IMR-90 (cell line): ENCODE measurements at regions not wholly inside any gene's neighbourhood (a gene's known extent, or its start where the extent isn't known, plus 50 kb on each side); places are given as distances from the start of the nearest gene placed in this dataset.

Experiments used
- ATAC-seq: fragments of 200-7000 bp; cut with Tn5 transposase; 2 replicates; pipeline ENCODE4 v1.9.1; 2020; ENCODE audit warnings: low read depth, mild to moderate bottlenecking, moderate library complexity
- BruUV-seq: library from RNA; stranded (reverse); fragments of 400-500 nt; replicated peaks from 2 replicates; lab custom pipeline; 2021; lab: Mats Ljungman, UMichigan
- CTCF ChIA-PET: fragments of 300-600 bp; formaldehyde crosslinking; extraction: SDS; loops from one replicate; lab custom pipeline; 2021; ENCODE audit warnings: antibody characterized with exemption; lab: Yijun Ruan, JAX
- POLR2A ChIA-PET: fragments of 300-600 bp; sonication (Branson Sonifier 250); formaldehyde crosslinking; loops from one replicate; lab custom pipeline; 2022; ENCODE audit warnings: antibody characterized with exemption; ENCODE audit not compliant: unreplicated experiment; lab: Charles Lee
- DNase-seq: peaks from one replicate; pipeline ENCODE4 v3.0.0; 2013
- H2AFZ ChIP-seq: replicated peaks from 2 replicates; pipeline ENCODE3; 2013; ENCODE audit warnings: low read length, mild to moderate bottlenecking; ENCODE audit not compliant: poor library complexity
- H2AK5ac ChIP-seq: 2 replicates; pipeline ENCODE4 v1.6.1; 2013; ENCODE audit warnings: low read depth, low read length, inconsistent platforms
- H2AK9ac ChIP-seq: replicated peaks from 2 replicates; pipeline ENCODE3; 2013; ENCODE audit warnings: mild to moderate bottlenecking, low read depth, low read length, moderate library complexity; ENCODE audit not compliant: poor library complexity
- H2BK120ac ChIP-seq: 2 replicates; pipeline ENCODE4 v1.6.1; 2013; ENCODE audit warnings: low read depth, low read length, inconsistent platforms
- H2BK15ac ChIP-seq: 3 replicates; pipeline ENCODE4 v1.6.1; 2013; ENCODE audit warnings: low read depth, low read length, inconsistent platforms
- H2BK20ac ChIP-seq: 2 replicates; pipeline ENCODE4 v1.6.1; 2013; ENCODE audit warnings: low read depth, mild to moderate bottlenecking, inconsistent platforms, low read length, moderate library complexity
- H2BK5ac ChIP-seq: 2 replicates; pipeline ENCODE4 v1.6.1; 2013; ENCODE audit warnings: mild to moderate bottlenecking, low read depth, low read length, inconsistent platforms; ENCODE audit not compliant: poor library complexity, severe bottlenecking
- H3K14ac ChIP-seq: replicated peaks from 2 replicates; pipeline ENCODE4 v1.6.1; 2013; ENCODE audit warnings: low read depth, low read length, inconsistent platforms
- H3K18ac ChIP-seq: 2 replicates; pipeline ENCODE4 v1.6.1; 2013; ENCODE audit warnings: low read depth, low read length, control low read depth
- H3K23ac ChIP-seq: 2 replicates; pipeline ENCODE4 v1.6.1; 2013; ENCODE audit warnings: low read depth, low read length, inconsistent platforms
- H3K27ac ChIP-seq: 2 replicates; pipeline ENCODE4 v1.5.1; 2013; ENCODE audit warnings: mild to moderate bottlenecking, control low read depth, low read length; ENCODE audit not compliant: insufficient read depth
- H3K27me3 ChIP-seq: 2 replicates; pipeline ENCODE4 v1.6.1; 2013; ENCODE audit warnings: low read length; ENCODE audit not compliant: control insufficient read depth, insufficient read depth
- H3K36me3 ChIP-seq: 2 replicates; pipeline ENCODE4 v1.6.1; 2013; ENCODE audit warnings: low read length, mixed read lengths; ENCODE audit not compliant: control insufficient read depth, insufficient read depth
- H3K4ac ChIP-seq: 2 replicates; pipeline ENCODE4 v1.6.1; 2013; ENCODE audit warnings: low read depth, low read length, inconsistent platforms
- H3K4me1 ChIP-seq: 2 replicates; pipeline ENCODE4 v1.6.1; 2013; ENCODE audit warnings: low read length, mixed read lengths; ENCODE audit not compliant: control insufficient read depth, insufficient read depth
- H3K4me2 ChIP-seq: 2 replicates; pipeline ENCODE4 v1.6.1; 2013; ENCODE audit warnings: low read depth, mild to moderate bottlenecking, control low read depth, low read length, moderate library complexity
- H3K4me3 ChIP-seq: 2 replicates; pipeline ENCODE4 v1.5.1; 2013; ENCODE audit warnings: low read depth, mild to moderate bottlenecking, control low read depth, low read length, moderate library complexity; ENCODE audit not compliant: insufficient read depth
- H3K56ac ChIP-seq: 2 replicates; pipeline ENCODE4 v1.6.1; 2013; ENCODE audit warnings: low read length, inconsistent platforms; ENCODE audit not compliant: insufficient read depth; ENCODE audit errors: extremely low read depth
- H3K79me1 ChIP-seq, 2 experiments: 2 replicates each; pipeline ENCODE4 v1.6.1; 2013; ENCODE audit warnings: low read length in 2 of 2, inconsistent platforms in 1 of 2, low read depth in 1 of 2
- H3K9ac ChIP-seq: 2 replicates; pipeline ENCODE4 v1.6.1; 2013; ENCODE audit warnings: low read depth, low read length, control low read depth
- H3K9me1 ChIP-seq: 2 replicates; pipeline ENCODE4 v1.6.1; 2013; ENCODE audit warnings: low read length, inconsistent platforms; ENCODE audit not compliant: insufficient read depth
- H3K9me3 ChIP-seq: 2 replicates; pipeline ENCODE4 v1.6.1; 2013; ENCODE audit warnings: low read length; ENCODE audit not compliant: control insufficient read depth, insufficient read depth
- H4K20me1 ChIP-seq: 2 replicates; pipeline ENCODE4 v1.6.1; 2013; ENCODE audit warnings: low read length, inconsistent platforms; ENCODE audit not compliant: insufficient read depth
- H4K5ac ChIP-seq: 2 replicates; pipeline ENCODE4 v1.6.1; 2013; ENCODE audit warnings: mild to moderate bottlenecking, low read depth, low read length, control low read depth
- H4K8ac ChIP-seq, 2 experiments: 2 replicates each; pipeline ENCODE4 v1.6.1; 2013; ENCODE audit warnings: low read depth in 2 of 2, low read length in 2 of 2, control low read depth in 1 of 2, inconsistent platforms in 1 of 2
- H4K91ac ChIP-seq: 2 replicates; pipeline ENCODE4 v1.6.1; 2013; ENCODE audit warnings: low read depth, low read length, inconsistent platforms; ENCODE audit not compliant: insufficient read depth
- BHLHE40 ChIP-seq: fragments of 150-350 bp; IDR thresholded peaks from 2 replicates; pipeline ENCODE4 v1.6.1; 2016; ENCODE audit warnings: mild to moderate bottlenecking, low read depth, low read length
- CEBPB ChIP-seq: IDR thresholded peaks from 2 replicates; pipeline ENCODE4 v1.6.1; 2012; ENCODE audit warnings: low read depth, low read length, improper control_type of control experiment
- CHD1 ChIP-seq: IDR thresholded peaks from 2 replicates; pipeline ENCODE4 v1.6.1; 2012; ENCODE audit warnings: low read depth, low read length, improper control_type of control experiment
- CTCF ChIP-seq: conservative IDR thresholded peaks from 2 replicates; pipeline ENCODE4 v1.5.1; 2012; ENCODE audit warnings: mild to moderate bottlenecking, low read depth, low read length, improper control_type of control experiment
- ELK1 ChIP-seq: fragments of 150-350 bp; IDR thresholded peaks from 2 replicates; pipeline ENCODE4 v1.6.1; 2016; ENCODE audit warnings: low read depth, mild to moderate bottlenecking, low read length, moderate library complexity, borderline replicate concordance
- FOS ChIP-seq: fragments of 150-350 bp; IDR thresholded peaks from 2 replicates; pipeline ENCODE4 v1.6.1; 2016; ENCODE audit warnings: low read depth, low read length
- MAFK ChIP-seq: IDR thresholded peaks from 2 replicates; pipeline ENCODE4 v1.6.1; 2012; ENCODE audit warnings: low read depth, low read length, improper control_type of control experiment
- MAZ ChIP-seq: IDR thresholded peaks from 2 replicates; pipeline ENCODE4 v1.6.1; 2012; ENCODE audit warnings: low read depth, mild to moderate bottlenecking, low read length, improper control_type of control experiment, moderate library complexity, borderline replicate concordance
- MXI1 ChIP-seq: IDR thresholded peaks from 2 replicates; pipeline ENCODE4 v1.6.1; 2012; ENCODE audit warnings: low read depth, mild to moderate bottlenecking, low read length, moderate library complexity, borderline replicate concordance
- NFE2L2 ChIP-seq: fragments of 150-350 bp; IDR thresholded peaks from 2 replicates; pipeline ENCODE4 v1.6.1; 2016; ENCODE audit warnings: low read depth, mild to moderate bottlenecking, low read length
- POLR2A ChIP-seq: IDR thresholded peaks from 2 replicates; pipeline ENCODE4 v1.6.1; 2012; ENCODE audit warnings: mild to moderate bottlenecking, low read depth, low read length
- RAD21 ChIP-seq: IDR thresholded peaks from 2 replicates; pipeline ENCODE4 v1.6.1; 2012; ENCODE audit warnings: low read length, improper control_type of control experiment
- RCOR1 ChIP-seq: IDR thresholded peaks from 2 replicates; pipeline ENCODE4 v1.6.1; 2012; ENCODE audit warnings: mild to moderate bottlenecking, low read length, improper control_type of control experiment; ENCODE audit not compliant: insufficient replicate concordance
- RFX5 ChIP-seq: IDR thresholded peaks from 2 replicates; pipeline ENCODE4 v1.8.0; 2012; ENCODE audit warnings: low read depth, mild to moderate bottlenecking, low read length, moderate library complexity
- SMC3 ChIP-seq: fragments of 150-350 bp; IDR thresholded peaks from 2 replicates; pipeline ENCODE4 v1.6.1; 2016; ENCODE audit warnings: low read depth, mild to moderate bottlenecking, antibody characterized with exemption, low read length, moderate library complexity
- WGBS, 2 experiments: methylation state at CpG; one replicate each; pipeline versions ENCODE4 v1.1.5 to v1.1.7; 2013; ENCODE audit warnings: missing lambda C conversion rate in 2 of 2; ENCODE audit not compliant: insufficient read length in 1 of 2; ENCODE audit errors: extremely low coverage in 2 of 2; 5-methylcytosine and 5-hydroxymethylcytosine counted together
- dilution Hi-C: fragments of 300-500 bp; cut with HindIII; formaldehyde crosslinking; loops from one replicate; pipeline ENCODE4 v1.14.3; 2018; ENCODE audit warnings: low sequenced_read_pairs; ENCODE audit not compliant: unreplicated experiment
- in situ Hi-C: fragments of 300-500 bp; cut with MboI; formaldehyde crosslinking; loops from 3 replicates; pipeline ENCODE4 v1.14.3; 2019; ENCODE audit warnings: low sequenced_read_pairs, inconsistent platforms, mixed read lengths
- intact Hi-C: fragments of 100-400 bp; cut with micrococcal nuclease; formaldehyde crosslinking; loops from 2 replicates; pipeline ENCODE4 v1.10.0; 2022
- TF ChIP-seq, protein P1 (sequence below): fragments of 150-350 bp; IDR thresholded peaks from 2 replicates; pipeline ENCODE4 v1.6.1; 2017; ENCODE audit warnings: mild to moderate bottlenecking, antibody characterized with exemption, low read length, low read depth

DNA sequence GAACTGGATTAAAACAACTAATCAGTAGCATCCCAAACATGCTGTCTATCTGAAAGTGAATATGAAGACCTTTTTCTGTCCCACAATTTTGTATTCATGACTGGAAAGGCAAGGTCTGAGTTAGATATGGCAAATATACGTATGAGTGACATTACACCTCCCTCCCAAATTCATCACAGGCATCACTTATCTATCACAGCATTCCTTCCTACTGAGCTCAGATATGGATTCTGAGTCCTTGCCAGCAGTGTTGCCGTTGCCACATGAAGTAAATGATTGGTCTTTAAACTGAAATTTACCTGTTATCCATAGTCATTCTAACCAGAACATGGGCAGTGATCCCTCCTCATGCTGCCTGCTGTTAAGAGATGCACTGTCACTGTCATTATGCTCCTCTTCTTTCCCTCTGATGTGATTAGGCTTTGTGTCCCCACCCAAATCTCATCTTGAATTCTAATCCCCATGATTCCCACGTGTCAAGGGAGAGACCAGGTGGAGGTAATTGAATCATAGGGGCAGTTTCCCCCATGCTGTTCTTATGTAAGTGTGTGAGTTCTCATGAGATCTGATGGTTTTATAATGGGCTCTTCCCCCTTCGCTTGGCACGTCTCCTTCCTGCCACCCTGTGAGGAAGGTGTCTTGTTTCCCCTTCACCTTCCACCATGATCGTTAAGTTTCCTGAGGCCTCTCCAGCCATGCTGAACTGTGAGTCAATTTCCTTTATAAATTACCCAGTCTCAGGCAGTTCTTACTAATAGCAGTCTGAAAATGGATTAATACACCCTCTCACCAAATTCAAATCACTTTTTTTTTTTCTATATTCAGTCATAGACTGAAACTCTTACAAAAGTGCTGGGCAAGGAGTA lies 288.4 kb downstream of the NUAK1 start:
- H3K18ac ChIP-seq: no peak overlapping the region
- no peak overlapping the region for H2BK20ac ChIP-seq

More for the DNA sequence above, 288.4 kb downstream of the NUAK1 start:
- no peaks in the 10 kb centered on the region for H3K36me3 ChIP-seq
- no peak overlapping the region for H2AFZ ChIP-seq
- H3K14ac ChIP-seq: no peak overlapping the region
- H3K4me2 ChIP-seq: no peak overlapping the region
- H3K56ac ChIP-seq: no peak overlapping the region
- ChIA-PET POLR2A (no interaction called here), CTCF (no interaction called here)
- intact Hi-C loops: no loop called here
- peaks cover 2% of the 10 kb centered on the region; the same call in 1 of the 2 replicates for H3K27me3 ChIP-seq
- H2BK5ac ChIP-seq: no peak overlapping the region
- no peak for TF ChIP-seq ELK1
- TF ChIP-seq MAZ: no peak
- no peak for TF ChIP-seq FOS
- TF ChIP-seq POLR2A: no peak
- TF ChIP-seq MXI1: no peak
- TF ChIP-seq RCOR1: no peak
- no peak for TF ChIP-seq CTCF
- TF ChIP-seq, protein P1, sequence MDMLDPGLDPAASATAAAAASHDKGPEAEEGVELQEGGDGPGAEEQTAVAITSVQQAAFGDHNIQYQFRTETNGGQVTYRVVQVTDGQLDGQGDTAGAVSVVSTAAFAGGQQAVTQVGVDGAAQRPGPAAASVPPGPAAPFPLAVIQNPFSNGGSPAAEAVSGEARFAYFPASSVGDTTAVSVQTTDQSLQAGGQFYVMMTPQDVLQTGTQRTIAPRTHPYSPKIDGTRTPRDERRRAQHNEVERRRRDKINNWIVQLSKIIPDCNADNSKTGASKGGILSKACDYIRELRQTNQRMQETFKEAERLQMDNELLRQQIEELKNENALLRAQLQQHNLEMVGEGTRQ: no peak
- no peak for TF ChIP-seq CEBPB
- no peak for TF ChIP-seq NFE2L2
- TF ChIP-seq SMC3: no peak
- TF ChIP-seq RAD21: no peak
- TF ChIP-seq MAFK: no peak
- TF ChIP-seq CHD1: no peak
- no peak for TF ChIP-seq RFX5
- TF ChIP-seq BHLHE40: no peak
- no peak overlapping the region for H2AK9ac ChIP-seq
- no peak overlapping the region for H2AK5ac ChIP-seq
- H3K23ac ChIP-seq: no peak overlapping the region
- BruUV-seq: no TSS peak
- H3K4me1 ChIP-seq: no peaks in the 10 kb centered on the region
- DNase-seq (no peak), ATAC-seq (no peak)
- H4K20me1 ChIP-seq: no peaks in the 10 kb centered on the region
- no peak overlapping the region for H3K4me3 ChIP-seq
- no peak overlapping the region for H2BK15ac ChIP-seq
- in situ Hi-C loops: no loop called here
- no CpG with 5 or more reads among the region's 6 CpGs for WGBS, 2 experiments
- H3K79me1 ChIP-seq: no peaks in the 10 kb centered on the region
- no peak overlapping the region for H4K8ac ChIP-seq
- dilution Hi-C loops: no loop called here
- no peak overlapping the region for H2BK120ac ChIP-seq
- no peaks in the 10 kb centered on the region for H3K9me3 ChIP-seq
- H3K4ac ChIP-seq: no peak overlapping the region
- no peak overlapping the region for H4K91ac ChIP-seq
- H4K5ac ChIP-seq: no peak overlapping the region
- H3K9ac ChIP-seq: no peak overlapping the region
- H3K27ac ChIP-seq: no peak overlapping the region
- no peaks in the 10 kb centered on the region for H3K9me1 ChIP-seq
